DOHH2 (cell line): ENCODE measurements at regions not wholly inside any gene's neighbourhood (a gene's known extent, or its start where the extent isn't known, plus 50 kb on each side); places are given as distances from the start of the nearest gene placed in this dataset.

Experiments
- H3F3A ChIP-seq: fragments of 200-600 bp; sonication (generic), shearing (Covaris generic); 2 replicates; pipeline ENCODE4 v1.6.0; 2016; ENCODE audit warnings: antibody characterized with exemption, mild to moderate bottlenecking; ENCODE audit not compliant: control insufficient read depth, insufficient read depth
- H3K27ac ChIP-seq: fragments of 200-600 bp; sonication (generic); 2 replicates; pipeline ENCODE4 v1.5.1; 2014; ENCODE audit warnings: low read depth, mild to moderate bottlenecking, low read length, moderate library complexity
- H3K27me3 ChIP-seq: fragments of 200-600 bp; sonication (generic); 2 replicates; pipeline ENCODE4 v1.6.1; 2014; ENCODE audit warnings: mild to moderate bottlenecking, low read length, mixed read lengths; ENCODE audit not compliant: control insufficient read depth
- H3K36me3 ChIP-seq: fragments of 200-600 bp; sonication (generic); 2 replicates; pipeline ENCODE4 v1.6.1; 2014; ENCODE audit warnings: mild to moderate bottlenecking, low read length, moderate library complexity, mixed read lengths; ENCODE audit not compliant: control insufficient read depth
- H3K4me1 ChIP-seq: fragments of 200-600 bp; sonication (generic); 2 replicates; pipeline ENCODE4 v1.6.1; 2014; ENCODE audit warnings: mild to moderate bottlenecking, low read length, mixed read lengths; ENCODE audit not compliant: control insufficient read depth
- H3K4me2 ChIP-seq: fragments of 200-600 bp; sonication (generic); 2 replicates; pipeline ENCODE4 v1.6.0; 2014; ENCODE audit warnings: mild to moderate bottlenecking, low read length, moderate library complexity
- H3K4me3 ChIP-seq: fragments of 200-600 bp; sonication (generic); 2 replicates; pipeline ENCODE4 v1.5.1; 2014; ENCODE audit warnings: mild to moderate bottlenecking, low read length, mixed read lengths
- H3K79me2 ChIP-seq: fragments of 200-600 bp; sonication (generic); 2 replicates; pipeline ENCODE4 v1.6.1; 2014; ENCODE audit warnings: mild to moderate bottlenecking, low read length, mixed read lengths; ENCODE audit not compliant: control insufficient read depth
- H3K9me2 ChIP-seq: fragments of 200-600 bp; sonication (generic); replicated peaks from 2 replicates; pipeline ENCODE4 v1.6.1; 2014; ENCODE audit warnings: mild to moderate bottlenecking, low read length, mixed read lengths; ENCODE audit not compliant: control insufficient read depth
- H3K9me3 ChIP-seq: fragments of 200-600 bp; sonication (generic); 2 replicates; pipeline ENCODE4 v1.6.1; 2014; ENCODE audit warnings: antibody characterized with exemption, low read length, mixed read lengths; ENCODE audit not compliant: control insufficient read depth, insufficient read depth
- H4K20me1 ChIP-seq: fragments of 200-600 bp; sonication (generic); 2 replicates; pipeline ENCODE4 v1.6.0; 2014; ENCODE audit warnings: low read depth, mild to moderate bottlenecking, antibody characterized with exemption, low read length, moderate library complexity; ENCODE audit not compliant: control insufficient read depth, insufficient read depth
- CTCF ChIP-seq: fragments of 200-600 bp; sonication (generic); IDR thresholded peaks from one replicate; pipeline ENCODE4 v1.5.1; 2014; ENCODE audit warnings: antibody characterized with exemption, mild to moderate bottlenecking, low read depth, low read length; ENCODE audit not compliant: poor library complexity, severe bottlenecking
- EZH2phosphoT487 ChIP-seq: fragments of 200-600 bp; sonication (generic); IDR thresholded peaks from 2 replicates; pipeline ENCODE4 v1.6.1; 2017; ENCODE audit warnings: borderline replicate concordance, mild to moderate bottlenecking, antibody characterized with exemption, low read length, moderate library complexity, mixed read lengths

GRCh38 chrX:124211312-124211942 lies 121.0 kb upstream of the TEX13D start:
- H3K27me3 ChIP-seq = no peaks in the 10 kb centered on the region
- H3K9me2 ChIP-seq = no peaks in the 10 kb centered on the region
- no peak overlapping the region for H3K4me3 ChIP-seq
- H4K20me1 ChIP-seq = no peaks in the 10 kb centered on the region
- no peaks in the 10 kb centered on the region; the same call in 1 of the 2 replicates for H3K4me1 ChIP-seq
- no peaks in the 10 kb centered on the region for H3K79me2 ChIP-seq
- no peaks in the 10 kb centered on the region for H3K9me3 ChIP-seq
- no peaks in the 10 kb centered on the region for H3F3A ChIP-seq
- TF ChIP-seq EZH2phosphoT487 = no peak
- peak; percentile 44 for TF ChIP-seq CTCF
- H3K27ac ChIP-seq = no peak overlapping the region
- no peak overlapping the region for H3K4me2 ChIP-seq
- no peaks in the 10 kb centered on the region for H3K36me3 ChIP-seq

- Histone ChIP-seq H3K27me3 (no peaks in the 10 kb centered on the region), H3K4me1 (peaks cover 7% of the 10 kb centered on the region), H3K79me2 (no peaks in the 10 kb centered on the region), H3K27ac (no peak overlapping the region), H3K36me3 (no peaks in the 10 kb centered on the region), H4K20me1 (no peaks in the 10 kb centered on the region), H3K4me3 (no peak overlapping the region), H3F3A (no peaks in the 10 kb centered on the region), H3K4me2 (no peak overlapping the region), H3K9me2 (no peaks in the 10 kb centered on the region), H3K9me3 (no peaks in the 10 kb centered on the region)
- no peak for TF ChIP-seq EZH2phosphoT487
- TF ChIP-seq CTCF = no peak
Measured at GRCh38 chrX:124212622-124213021, 119.8 kb upstream of the TEX13D start.

GRCh38 chrX:124215786-124216185 lies 116.7 kb upstream of the TEX13D start:
- Histone ChIP-seq H3K27me3 (no peaks in the 10 kb centered on the region), H4K20me1 (no peaks in the 10 kb centered on the region), H3K4me2 (no peak overlapping the region)

More at GRCh38 chrX:124215786-124216185, 116.7 kb upstream of the TEX13D start:
- no peaks in the 10 kb centered on the region for H3K79me2 ChIP-seq
- H3F3A ChIP-seq = no peaks in the 10 kb centered on the region
- no peak overlapping the region for H3K4me3 ChIP-seq
- TF ChIP-seq CTCF (no peak), EZH2phosphoT487 (no peak)
- H3K9me3 ChIP-seq = no peaks in the 10 kb centered on the region
- no peak overlapping the region for H3K27ac ChIP-seq
- H3K36me3 ChIP-seq = no peaks in the 10 kb centered on the region
- H3K9me2 ChIP-seq = no peaks in the 10 kb centered on the region
- peaks cover 10% of the 10 kb centered on the region for H3K4me1 ChIP-seq
